AG04450 (cell line): ENCODE measurements at regions not wholly inside any gene's neighbourhood (a gene's known extent, or its start where the extent isn't known, plus 50 kb on each side); places are given as distances from the start of the nearest gene placed in this dataset.
"Not testable (repeated sequence)": the region's sequence is repeated elsewhere in the genome, so short reads cannot be mapped to it uniquely, and the experiment has no call there.

Experiments used
- CTCF ChIA-PET: fragments of 300-600, 350-600 bp; formaldehyde crosslinking; extraction: SDS; loops from one replicate; lab custom pipeline; 2022; ENCODE audit warnings: antibody characterized with exemption, inconsistent platforms; lab: Charles Lee
- POLR2A ChIA-PET: fragments of 350-600 bp; formaldehyde crosslinking; extraction: SDS; loops from one replicate; lab custom pipeline; 2021; ENCODE audit warnings: antibody characterized with exemption, inconsistent platforms; lab: Yijun Ruan, JAX
- DNase-seq: peaks from one replicate; pipeline ENCODE4 v3.0.0-alpha.2; 2011; ENCODE audit warnings: low read depth, low spot score
- H3K27ac ChIP-seq: one replicate; pipeline ENCODE4 v1.5.1; 2012; ENCODE audit warnings: low read depth, low read length, control low read depth
- H3K27me3 ChIP-seq: one replicate; pipeline ENCODE4 v1.6.0; 2012; ENCODE audit warnings: low read length; ENCODE audit not compliant: control insufficient read depth, insufficient read depth
- H3K4me3 ChIP-seq: 2 replicates; pipeline ENCODE4 v1.5.1; 2011; ENCODE audit warnings: mild to moderate bottlenecking, low read depth, low read length, control low read depth
- H3K9me3 ChIP-seq: 2 replicates; pipeline ENCODE4 v1.5.1; 2012; ENCODE audit warnings: low read length; ENCODE audit not compliant: control insufficient read depth, insufficient read depth
- CTCF ChIP-seq: IDR thresholded peaks from 2 replicates; pipeline ENCODE4 v1.5.1; 2011; ENCODE audit warnings: low read depth, low read length, control low read depth, inconsistent platforms

- Histone ChIP-seq H3K27ac (no peak overlapping the region), H3K4me3 (no peak overlapping the region), H3K27me3 (no peaks in the 10 kb centered on the region), H3K9me3 (no peaks in the 10 kb centered on the region)
- POLR2A ChIA-PET = interaction anchor here (1.1 kb wide), 1 partner anchor 142 kb away, joined by 12 read pairs; the partner anchor contains the start of gene UGP2
- no peak for DNase-seq
- CTCF ChIA-PET = interaction anchor here (0.6 to 5.8 kb wide), 36 partner anchors 10 to 739 kb away, joined by 3 to 103 read pairs (median 6); partner anchors contain the start of gene UGP2
- no peak for TF ChIP-seq CTCF
These were observed 110.7 kb downstream of the MDH1 start for GRCh38 chr2:63699549-63699839.

GRCh38 chr2:63700271-63700670, 111.5 kb downstream of the MDH1 start:
- ChIA-PET POLR2A (interaction anchor here (0.7 kb wide), 1 partner anchor 43 kb away, joined by 8 read pairs; no protein-coding TSS in a partner anchor), CTCF (interaction anchor here (0.6 to 5.8 kb wide), 14 partner anchors 11 to 740 kb away, joined by 3 to 103 read pairs (median 8); partner anchors contain the start of gene UGP2)
- no peaks in the 10 kb centered on the region for H3K9me3 ChIP-seq
- no peak for TF ChIP-seq CTCF
- no peak for DNase-seq
- H3K27me3 ChIP-seq = no peaks in the 10 kb centered on the region
- H3K27ac ChIP-seq = no peak overlapping the region
- H3K4me3 ChIP-seq = no peak overlapping the region

GRCh38 chr2:63701406-63701805, 112.6 kb downstream of the MDH1 start:
- no peak overlapping the region for H3K27ac ChIP-seq
- H3K27me3 ChIP-seq = no peaks in the 10 kb centered on the region
- ChIA-PET POLR2A (no interaction called here), CTCF (interaction anchor here (0.6 to 5.8 kb wide), 3 partner anchors 10 to 169 kb away, joined by 3 to 103 read pairs (median 3); no protein-coding TSS in a partner anchor)
- H3K9me3 ChIP-seq = no peaks in the 10 kb centered on the region
- TF ChIP-seq CTCF = no peak
- no peak for DNase-seq
- H3K4me3 ChIP-seq = no peak overlapping the region

- H3K27me3 ChIP-seq, H3K27ac ChIP-seq, CTCF ChIA-PET, H3K4me3 ChIP-seq, POLR2A ChIA-PET, H3K9me3 ChIP-seq, DNase-seq: not testable (repeated sequence)
These were observed 117.3 kb downstream of the MDH1 start for GRCh38 chr2:63706084-63706483.

- TF ChIP-seq CTCF = no peak
- no peaks in the 10 kb centered on the region; the same call in 1 of the 2 replicates for H3K9me3 ChIP-seq
- H3K4me3 ChIP-seq = no peak overlapping the region
- ChIA-PET POLR2A (no interaction called here), CTCF (interaction anchor here (1.0 to 2.8 kb wide), 2 partner anchors 11 to 151 kb away, joined by 3 to 18 read pairs; no protein-coding TSS in a partner anchor)
- DNase-seq = no peak
- H3K27ac ChIP-seq = no peak overlapping the region
- H3K27me3 ChIP-seq = no peaks in the 10 kb centered on the region
These were observed 122.0 kb downstream of the MDH1 start for GRCh38 chr2:63710732-63711131.
